GM13977 (cell line): ENCODE measurements at regions not wholly inside any gene's neighbourhood (a gene's known extent, or its start where the extent isn't known, plus 50 kb on each side); places are given as distances from the start of the nearest gene placed in this dataset.

Source experiments
- DNase-seq: peaks from one replicate; pipeline ENCODE4 v3.0.0; 2012; ENCODE audit warnings: low spot score
- CTCF ChIP-seq: IDR thresholded peaks from 2 replicates; pipeline ENCODE4 v1.5.1; 2012; ENCODE audit warnings: mild to moderate bottlenecking, control low read depth; ENCODE audit not compliant: insufficient read depth; ENCODE audit errors: extremely low read depth, missing control alignments
- in situ Hi-C: fragments of 300-500 bp; cut with MboI; formaldehyde crosslinking; loops from one replicate; pipeline ENCODE4 v1.12.0; 2022; ENCODE audit warnings: low sequenced_read_pairs, low pct_unique_long_range_greater_than_20kb, mixed read lengths, inconsistent platforms; ENCODE audit not compliant: unreplicated experiment

GRCh38 chr19:56956503-56957226 lies 116.1 kb upstream of the PEG3 start:
- in situ Hi-C loops, result no loop called here
- no peak for DNase-seq
- TF ChIP-seq CTCF, result no peak

- DNase-seq, result no peak
- no peak for TF ChIP-seq CTCF
- in situ Hi-C loops, result no loop called here
These were observed 118.7 kb upstream of the PEG3 start for GRCh38 chr19:56959205-56959604.

- no peak for DNase-seq
- in situ Hi-C loops, result no loop called here
- TF ChIP-seq CTCF, result no peak
These were observed 120.5 kb upstream of the PEG3 start for GRCh38 chr19:56960959-56961543.

- in situ Hi-C loops, result no loop called here
- no peak for TF ChIP-seq CTCF
- DNase-seq, result no peak
These were observed 123.9 kb upstream of the PEG3 start for GRCh38 chr19:56964410-56964920.

- TF ChIP-seq CTCF, result no peak
- no peak for DNase-seq
- in situ Hi-C loops, result no loop called here
These were observed 125.7 kb upstream of the PEG3 start for GRCh38 chr19:56966225-56966696.

GRCh38 chr19:56966697-56967299 lies 126.3 kb upstream of the PEG3 start:
- TF ChIP-seq CTCF, result no peak
- no peak for DNase-seq
- in situ Hi-C loops, result no loop called here
